Esophagus (tissue), 2 donors: ENCODE measurements at regions not wholly inside any gene's neighbourhood (a gene's known extent, or its start where the extent isn't known, plus 50 kb on each side); places are given as distances from the start of the nearest gene placed in this dataset.
"Not testable (repeated sequence)": the region's sequence is repeated elsewhere in the genome, so short reads cannot be mapped to it uniquely, and the experiment has no call there.

Experiments
- H3K27ac ChIP-seq, 2 donors: one replicate each; pipeline ENCODE4 v1.5.1; 2013; ENCODE audit warnings: low read depth in 2 of 2, mild to moderate bottlenecking in 2 of 2, inconsistent platforms in 1 of 2, low read length in 1 of 2, moderate library complexity in 1 of 2
- H3K27me3 ChIP-seq, 2 donors: one replicate each; pipeline ENCODE4 v1.6.1; 2013; ENCODE audit warnings: low read length in 2 of 2, control low read depth in 1 of 2, mild to moderate bottlenecking in 1 of 2; ENCODE audit not compliant: insufficient read depth in 2 of 2, control insufficient read depth in 1 of 2
- H3K36me3 ChIP-seq, 2 donors: one replicate each; pipeline ENCODE4 v1.6.1; 2013; ENCODE audit warnings: low read length in 1 of 2; ENCODE audit not compliant: control insufficient read depth in 2 of 2, insufficient read depth in 2 of 2
- H3K4me1 ChIP-seq, 2 donors: one replicate each; pipeline ENCODE4 v1.6.1; 2013; ENCODE audit warnings: low read length in 1 of 2; ENCODE audit not compliant: control insufficient read depth in 2 of 2, insufficient read depth in 2 of 2
- H3K4me3 ChIP-seq, 2 donors: one replicate each; pipeline ENCODE4 v1.5.1; 2013; ENCODE audit warnings: low read length in 2 of 2, mild to moderate bottlenecking in 2 of 2, low read depth in 1 of 2, moderate library complexity in 1 of 2
- H3K9me3 ChIP-seq, 2 donors: one replicate each; pipeline ENCODE4 v1.6.1; 2013; ENCODE audit warnings: mild to moderate bottlenecking in 2 of 2, low read depth in 1 of 2, low read length in 1 of 2, moderate library complexity in 1 of 2; ENCODE audit not compliant: control insufficient read depth in 2 of 2, insufficient read depth in 1 of 2
- WGBS, 2 donors: extraction: QIAGEN DNeasy Blood & Tissue Kit; methylation state at CpG; one replicate each; pipeline ENCODE4 v1.1.7; 2013; 5-methylcytosine and 5-hydroxymethylcytosine counted together
- donor health status: healthy with polysubstance abuse.
- donor health status: Bipolar disorder and iron deficiency.

DNA sequence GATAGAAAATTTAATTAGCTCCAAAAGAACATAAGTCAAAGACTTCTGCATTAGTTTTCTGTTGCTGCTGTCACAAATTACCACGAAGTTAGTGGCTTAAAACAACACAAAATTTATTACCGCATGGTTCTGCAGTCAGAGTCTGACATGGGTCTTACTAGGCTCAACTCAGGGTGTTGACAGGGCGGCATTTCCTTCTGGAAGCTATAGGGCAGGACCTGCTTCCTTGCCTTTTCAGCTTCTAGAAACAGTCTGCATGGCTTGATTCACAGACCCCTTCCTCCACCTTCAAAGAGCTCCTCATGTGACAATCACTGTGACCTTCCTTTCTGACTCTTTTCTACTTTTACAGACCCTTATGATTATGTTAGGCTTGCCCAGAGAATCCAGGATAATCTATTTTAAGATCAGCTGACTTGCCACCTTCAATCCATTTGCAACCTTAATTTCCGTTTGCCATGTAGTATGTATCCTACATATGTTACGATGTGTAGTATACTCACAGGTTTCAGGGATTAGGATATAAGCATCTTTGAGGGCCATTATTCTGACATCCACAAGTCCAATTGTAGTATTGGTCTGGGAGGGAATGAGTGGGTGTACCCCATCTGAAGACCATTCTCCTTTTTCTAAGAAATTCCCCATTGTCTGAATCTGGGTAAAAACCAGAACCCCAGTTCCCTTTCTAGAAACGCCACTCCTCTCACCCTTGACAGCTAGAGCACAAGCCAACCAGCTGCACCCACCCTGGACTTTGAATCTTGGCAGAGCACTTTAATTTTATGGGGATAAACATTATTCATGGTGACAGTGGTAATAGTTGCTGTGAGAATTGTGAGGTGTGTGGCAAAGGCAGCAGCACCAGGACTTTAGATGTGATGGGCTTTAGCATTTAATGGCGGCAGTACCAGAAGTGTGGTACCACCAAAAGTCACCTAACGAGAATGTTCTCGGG is 265.5 kb downstream of the KCNJ2 start:
- Histone ChIP-seq H3K4me3 (no peak overlapping the region), H3K4me1 (no peaks in the 10 kb centered on the region), H3K9me3 (no peaks in the 10 kb centered on the region), H3K27me3 (no peaks in the 10 kb centered on the region), H3K36me3 (no peaks in the 10 kb centered on the region), H3K27ac (no peak overlapping the region)
- WGBS, 2 donors = 83 to 88% methylated on average over 9 of the region's 9 CpGs

DNA sequence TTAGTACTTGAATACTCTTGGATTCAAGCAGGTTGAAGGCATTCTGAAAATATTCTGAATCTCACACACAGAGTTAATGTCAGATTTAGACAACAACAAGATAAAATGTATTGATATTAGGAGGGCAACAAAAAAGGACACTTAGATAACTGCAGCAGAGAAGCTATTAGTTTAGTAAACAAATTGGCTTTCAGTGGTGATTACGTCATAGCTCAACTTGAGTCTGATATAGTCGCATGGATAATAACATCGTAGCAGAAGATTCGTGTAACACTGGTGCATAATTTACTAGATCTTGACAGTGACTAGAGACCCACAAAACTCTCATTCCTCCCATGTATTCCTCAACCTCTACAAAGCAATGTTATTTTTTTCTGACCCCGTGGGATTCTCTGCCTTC is 268.3 kb downstream of the KCNJ2 start:
- 81 to 84% methylated on average over 5 of the region's 5 CpGs for WGBS, 2 donors
- Histone ChIP-seq H3K4me3 (no peak overlapping the region), H3K9me3 (no peaks in the 10 kb centered on the region), H3K27me3 (no peaks in the 10 kb centered on the region), H3K36me3 (no peaks in the 10 kb centered on the region), H3K4me1 (no peaks in the 10 kb centered on the region), H3K27ac (no peak overlapping the region)

DNA sequence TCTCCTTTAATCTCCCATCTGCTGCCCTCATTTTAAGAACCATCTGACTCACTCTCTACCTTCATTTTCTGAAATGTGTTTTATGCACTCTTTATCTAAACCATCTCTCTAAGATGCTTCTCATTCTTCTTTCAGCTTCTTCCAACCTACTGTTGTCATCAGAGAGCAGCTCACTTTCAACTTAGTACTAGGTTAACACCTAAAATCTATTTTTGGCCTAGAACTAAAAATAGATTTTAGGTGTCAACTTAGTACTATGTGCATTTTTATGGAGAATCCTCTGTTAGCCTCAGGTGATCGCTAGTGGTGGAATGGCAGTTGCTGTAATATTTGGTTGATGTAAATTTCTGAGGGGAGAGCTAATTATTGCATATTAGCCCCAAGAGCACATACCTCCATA is 277.1 kb downstream of the KCNJ2 start:
- Histone ChIP-seq H3K27ac (no peak overlapping the region), H3K4me1 (no peaks in the 10 kb centered on the region), H3K4me3 (no peak overlapping the region), H3K9me3 (no peaks in the 10 kb centered on the region), H3K27me3 (no peaks in the 10 kb centered on the region), H3K36me3 (no peaks in the 10 kb centered on the region)
- 92 to 93% methylated on average over 1 of the region's 1 CpG for WGBS, 2 donors

DNA sequence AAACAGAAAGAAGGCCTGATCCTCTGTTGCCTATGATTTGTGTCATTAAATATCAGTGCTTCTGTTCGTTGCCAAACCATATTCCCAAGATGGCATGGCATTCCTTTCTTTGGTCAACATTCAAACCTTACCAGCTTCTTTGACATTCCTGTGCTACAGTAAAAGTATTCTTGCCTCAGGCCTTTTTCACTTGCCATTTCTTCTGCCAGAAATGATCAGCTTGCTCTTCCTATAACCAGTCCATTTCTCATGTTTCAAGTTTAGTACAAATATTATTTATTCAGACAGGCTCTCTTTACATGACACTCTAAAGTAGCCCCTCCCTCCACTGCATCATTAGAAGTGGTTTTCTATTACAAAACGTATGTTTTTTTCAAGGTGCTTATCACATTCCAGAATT is 278.3 kb downstream of the KCNJ2 start:
- no peak overlapping the region for H3K4me3 ChIP-seq
- 37 to 54% methylated on average over 2 of the region's 2 CpGs for WGBS, 2 donors
- H3K4me1 ChIP-seq = no peaks in the 10 kb centered on the region
- H3K27ac ChIP-seq = no peak overlapping the region
- H3K27me3 ChIP-seq = no peaks in the 10 kb centered on the region
- H3K36me3 ChIP-seq = no peaks in the 10 kb centered on the region
- H3K9me3 ChIP-seq = no peaks in the 10 kb centered on the region

DNA sequence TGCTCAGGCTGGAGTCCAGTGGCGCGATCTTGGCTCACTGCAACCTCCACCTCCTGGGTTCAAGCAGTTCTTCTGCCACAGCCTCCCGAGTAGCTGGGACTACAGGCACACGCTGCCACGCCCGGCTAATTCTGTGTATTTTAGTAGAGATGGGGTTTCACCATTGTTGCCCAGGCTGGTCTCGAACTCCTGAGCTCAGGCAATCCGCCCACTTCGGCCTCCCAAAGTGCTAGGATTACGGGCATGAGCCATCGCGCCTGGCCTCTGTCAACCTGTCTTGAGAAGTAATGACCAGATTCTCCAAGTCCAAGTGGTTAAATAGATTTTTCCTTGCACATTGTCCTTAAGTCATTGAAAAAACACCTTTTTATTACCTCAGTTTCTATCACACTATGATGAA is 283.7 kb downstream of the KCNJ2 start:
- not testable (repeated sequence) for H3K27me3 ChIP-seq, H3K36me3 ChIP-seq, H3K4me1 ChIP-seq, H3K9me3 ChIP-seq, H3K27ac ChIP-seq, H3K4me3 ChIP-seq
- 93 to 94% methylated on average over 12 of the region's 12 CpGs for WGBS, 2 donors

DNA sequence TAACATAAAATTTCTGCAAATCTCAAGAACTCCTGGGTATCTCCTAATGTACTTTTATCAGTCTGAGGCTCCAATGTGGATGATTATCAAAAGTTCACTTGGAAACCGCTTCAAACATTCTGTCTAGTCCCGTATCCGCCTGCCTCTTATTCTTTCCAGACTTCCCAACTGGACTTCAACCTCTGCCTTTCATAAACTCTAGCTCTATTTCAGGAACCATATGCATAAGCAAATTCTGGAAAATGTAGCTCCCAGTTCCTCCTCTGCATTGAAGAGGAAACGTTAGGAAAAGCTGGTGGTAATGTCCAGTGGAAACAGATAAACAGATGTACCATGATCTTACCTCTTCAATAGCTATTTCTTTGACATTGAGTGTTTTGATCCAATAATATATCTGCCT is 285.0 kb downstream of the KCNJ2 start:
- Histone ChIP-seq H3K27ac (no peak overlapping the region), H3K4me3 (no peak overlapping the region), H3K9me3 (no peaks in the 10 kb centered on the region), H3K27me3 (no peaks in the 10 kb centered on the region), H3K4me1 (no peaks in the 10 kb centered on the region), H3K36me3 (no peaks in the 10 kb centered on the region)
- 82 to 84% methylated on average over 4 of the region's 4 CpGs for WGBS, 2 donors

DNA sequence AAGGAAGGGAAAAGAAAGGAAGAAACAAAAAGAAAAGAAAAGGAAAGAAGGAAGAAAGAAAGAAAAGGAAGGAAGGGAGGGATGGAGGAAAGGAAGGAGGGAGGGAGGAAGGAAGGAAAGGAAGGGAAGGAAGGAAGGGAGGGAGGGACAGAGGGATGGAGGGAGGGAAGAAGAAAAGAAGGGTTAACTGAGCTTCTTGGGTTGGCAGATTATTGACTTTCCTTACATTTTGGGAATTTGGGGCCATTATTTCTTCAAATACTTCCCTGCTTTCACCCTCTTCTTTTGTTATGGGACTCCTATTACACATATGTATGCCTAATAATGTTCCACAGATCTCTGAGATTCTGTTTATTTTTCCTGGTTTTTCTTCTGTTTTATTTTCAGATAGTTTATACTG is 285.6 kb downstream of the KCNJ2 start:
- Histone ChIP-seq H3K9me3 (no peaks in the 10 kb centered on the region), H3K27ac (no peak overlapping the region), H3K4me1 (no peaks in the 10 kb centered on the region), H3K27me3 (no peaks in the 10 kb centered on the region), H3K4me3 (no peak overlapping the region), H3K36me3 (no peaks in the 10 kb centered on the region)

DNA sequence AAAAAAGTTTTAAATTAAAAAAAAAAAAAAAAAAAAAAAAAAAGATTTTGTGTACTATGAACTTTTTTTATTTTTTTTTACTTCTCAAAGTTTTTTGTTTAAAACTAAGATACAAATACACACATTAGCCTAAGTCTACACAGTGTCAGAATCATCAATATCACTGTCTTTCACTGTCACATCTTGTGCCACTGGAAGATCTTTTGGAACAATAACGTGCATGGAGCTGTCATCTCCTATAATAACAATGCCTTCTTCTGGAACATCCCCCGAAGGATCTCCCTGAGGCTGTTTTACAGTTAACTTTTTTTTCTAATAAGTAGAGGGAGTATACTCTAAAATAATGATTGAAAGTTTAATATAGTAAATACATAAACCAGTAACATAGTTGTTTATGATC is 295.7 kb downstream of the KCNJ2 start:
- H3K36me3 ChIP-seq = no peaks in the 10 kb centered on the region

DNA sequence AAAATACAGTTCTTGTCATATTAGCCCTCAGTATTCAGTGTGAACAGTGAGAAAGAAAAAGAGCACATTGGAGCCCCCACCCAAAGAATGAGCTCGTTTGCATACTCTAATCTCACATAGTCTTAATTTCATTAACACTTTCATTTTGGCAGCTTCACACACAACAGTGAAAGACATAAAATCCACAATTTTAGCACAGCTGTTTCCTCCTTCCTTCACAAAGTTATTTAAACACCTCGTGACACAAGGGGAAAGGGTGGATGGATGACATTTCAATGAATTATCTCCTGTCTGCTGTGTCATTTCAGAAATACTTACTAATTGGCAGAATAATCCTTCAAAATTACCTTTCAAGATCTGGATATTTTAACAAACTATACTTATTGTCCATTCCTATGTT is 299.3 kb downstream of the KCNJ2 start:
- 42 to 55% methylated on average over 2 of the region's 2 CpGs for WGBS, 2 donors
- Histone ChIP-seq H3K27me3 (no peaks in the 10 kb centered on the region), H3K27ac (no peak overlapping the region), H3K4me3 (no peak overlapping the region), H3K4me1 (no peaks in the 10 kb centered on the region), H3K9me3 (no peaks in the 10 kb centered on the region), H3K36me3 (no peaks in the 10 kb centered on the region)

More for the DNA sequence above, 295.7 kb downstream of the KCNJ2 start:
- 51 to 74% methylated on average over 2 of the region's 2 CpGs for WGBS, 2 donors
- H3K27ac ChIP-seq = no peak overlapping the region
- no peaks in the 10 kb centered on the region for H3K27me3 ChIP-seq
- no peak overlapping the region for H3K4me3 ChIP-seq
- no peaks in the 10 kb centered on the region for H3K9me3 ChIP-seq
- H3K4me1 ChIP-seq = no peaks in the 10 kb centered on the region

DNA sequence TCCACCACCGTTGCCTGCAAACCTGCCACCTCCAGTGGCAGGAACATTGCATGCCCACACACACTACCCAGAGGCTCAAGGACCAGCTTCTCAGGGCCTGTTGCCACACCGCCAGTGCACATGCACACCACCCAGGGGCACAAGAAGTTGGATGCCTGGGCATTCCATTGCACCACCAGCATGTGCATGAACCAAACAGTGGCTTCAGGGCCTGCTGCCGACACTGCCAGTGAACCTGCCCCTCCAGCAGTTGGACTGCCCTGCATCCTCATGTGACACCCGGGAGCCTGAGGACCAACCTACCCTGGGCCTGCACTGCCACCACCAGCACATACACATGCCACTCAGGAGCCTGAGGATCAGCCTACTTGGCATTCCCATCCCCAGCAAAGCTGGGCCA is 303.7 kb downstream of the KCNJ2 start:
- H3K36me3 ChIP-seq = no peaks in the 10 kb centered on the region
- H3K9me3 ChIP-seq = no peaks in the 10 kb centered on the region
- H3K4me3 ChIP-seq = no peak overlapping the region
- H3K27ac ChIP-seq = no peak overlapping the region
- 95% methylated on average over 4 of the region's 4 CpGs for WGBS, 2 donors
- H3K27me3 ChIP-seq = no peaks in the 10 kb centered on the region
- no peaks in the 10 kb centered on the region for H3K4me1 ChIP-seq
